K562 (cell line): ENCODE measurements at regions not wholly inside any gene's neighbourhood (a gene's known extent, or its start where the extent isn't known, plus 50 kb on each side); places are given as distances from the start of the nearest gene placed in this dataset.
A peak's percentile ranks its signal among the peaks of the same experiment; 100 is the strongest.

ENCODE experiments used
- ATAC-seq: fragments of 200-7000 bp; cut with Tn5 transposase; 3 replicates; pipeline ENCODE4 v1.9.1; 2020; ENCODE audit warnings: moderate library complexity
- BruUV-seq: library from RNA; stranded (reverse); fragments of 400-500 nt; replicated peaks from 2 replicates; lab custom pipeline; 2021; lab: Mats Ljungman, UMichigan
- CTCF ChIA-PET: fragments of 300-600 bp; formaldehyde crosslinking; extraction: SDS; loops from one replicate; lab custom pipeline; 2021; ENCODE audit warnings: low intra/inter-chr PET ratio; lab: Yijun Ruan, JAX
- POLR2A ChIA-PET: fragments of 300-600, 350-650 bp; sonication (Branson Sonifier 250); formaldehyde crosslinking; extraction: SDS; loops from one replicate; lab custom pipeline; 2021; ENCODE audit warnings: antibody characterized with exemption, inconsistent platforms; lab: Yijun Ruan, JAX
- DNase-seq, 4 experiments: peaks; one replicate each; pipeline versions ENCODE4 v3.0.0 to v3.0.0-alpha.2; 2011 to 2018; ENCODE audit warnings: low spot score in 3 of 4, mixed read lengths in 3 of 4; ENCODE audit errors: extremely low read depth in 1 of 4
- FAIRE-seq: peaks from 2 replicates; lab custom pipeline; 2011; peaks lifted over from hg19 to GRCh38; lab: Jason Lieb, UNC
- H2AFZ ChIP-seq: 2 replicates; pipeline ENCODE4 v1.6.0; 2011; ENCODE audit warnings: low read depth, low read length, control low read depth, inconsistent platforms
- H3K27ac ChIP-seq: fragments of 200-600 bp; 3 replicates; pipeline ENCODE4 v1.8.0; 2011; ENCODE audit warnings: low read depth, mild to moderate bottlenecking, control low read depth, inconsistent platforms, low read length, moderate library complexity, mixed read lengths; ENCODE audit errors: extremely low read depth
- H3K27me3 ChIP-seq, 2 experiments: fragments of 300-600 bp in 1 of 2; 2 replicates in 1 of 2; 3 replicates in 1 of 2; pipeline versions ENCODE4 v1.6.0 to v1.8.0; 2011; ENCODE audit warnings: inconsistent platforms in 2 of 2, low read length in 2 of 2, mild to moderate bottlenecking in 1 of 2, mixed read lengths in 1 of 2, moderate library complexity in 1 of 2; ENCODE audit not compliant: control insufficient read depth in 2 of 2, insufficient read depth in 2 of 2
- H3K36me3 ChIP-seq: fragments of 300-600 bp; 3 replicates; pipeline ENCODE4 v1.8.0; 2011; ENCODE audit warnings: mild to moderate bottlenecking, low read length, inconsistent platforms; ENCODE audit not compliant: control insufficient read depth, insufficient read depth
- H3K4me1 ChIP-seq, 2 experiments: fragments of 200-600 bp in 1 of 2; replicated peaks in 1 of 2; 2 replicates in 1 of 2; 3 replicates in 1 of 2; pipeline versions ENCODE4 v1.5.1 to v1.8.0; 2011; ENCODE audit warnings: inconsistent platforms in 2 of 2, low read length in 2 of 2, mild to moderate bottlenecking in 1 of 2, mixed read lengths in 1 of 2, moderate library complexity in 1 of 2; ENCODE audit not compliant: control insufficient read depth in 2 of 2, insufficient read depth in 2 of 2
- H3K4me2 ChIP-seq: 2 replicates; pipeline ENCODE4 v1.6.1; 2011; ENCODE audit warnings: low read length, control low read depth, inconsistent platforms, mixed read lengths; ENCODE audit not compliant: insufficient read depth
- H3K4me3 ChIP-seq: fragments of 200-600 bp; sonication (generic), shearing (Covaris generic); 2 replicates; pipeline ENCODE4 v1.5.1; 2016; ENCODE audit warnings: control low read depth, inconsistent platforms
- H3K79me2 ChIP-seq: fragments of 200-600 bp; 3 replicates; pipeline ENCODE4 v1.8.0; 2011; ENCODE audit warnings: low read length, inconsistent platforms; ENCODE audit not compliant: control insufficient read depth, insufficient read depth
- H3K9ac ChIP-seq, 2 experiments: 2 replicates each; pipeline versions ENCODE4 v1.6.0 to v1.6.1; 2011; ENCODE audit warnings: low read depth in 2 of 2, low read length in 2 of 2, control low read depth in 1 of 2, inconsistent platforms in 1 of 2, mild to moderate bottlenecking in 1 of 2, mixed read lengths in 1 of 2; ENCODE audit not compliant: insufficient read depth in 1 of 2
- H3K9me1 ChIP-seq: one replicate; pipeline ENCODE4 v1.6.0; 2011; ENCODE audit warnings: inconsistent platforms, mild to moderate bottlenecking, low read length, moderate library complexity; ENCODE audit not compliant: control insufficient read depth, insufficient read depth
- H3K9me3 ChIP-seq: replicated peaks from 2 replicates; pipeline ENCODE4 v1.5.1; 2011; ENCODE audit warnings: low read depth, low read length, inconsistent platforms; ENCODE audit not compliant: control insufficient read depth, insufficient read depth
- H4K20me1 ChIP-seq: replicated peaks from 2 replicates; pipeline ENCODE4 v1.6.1; 2011; ENCODE audit warnings: low read length, inconsistent platforms, mixed read lengths; ENCODE audit not compliant: control insufficient read depth, insufficient read depth
- CTBP1 ChIP-seq: fragments of 450-650 bp; IDR thresholded peaks from 2 replicates; pipeline ENCODE4 v1.6.1; 2016; ENCODE audit warnings: borderline replicate concordance
- GTF3C2 ChIP-seq: IDR thresholded peaks from 3 replicates; pipeline ENCODE4 v1.6.1; 2011; ENCODE audit warnings: borderline replicate concordance, mild to moderate bottlenecking, moderate library complexity; ENCODE audit not compliant: insufficient read length; ENCODE audit errors: extremely low read depth
- HCFC1 ChIP-seq: IDR thresholded peaks from 2 replicates; pipeline ENCODE4 v1.6.1; 2012; ENCODE audit warnings: low read depth, low read length, improper control_type of control experiment
- HMG20A ChIP-seq: fragments of 450-650 bp; formaldehyde crosslinking; conservative IDR thresholded peaks from 2 replicates; pipeline ENCODE4 v1.4.0; 2020; ENCODE audit warnings: mild to moderate bottlenecking, mixed read lengths
- HMGN3 ChIP-seq: IDR thresholded peaks from 2 replicates; pipeline ENCODE4 v1.6.1; 2011; ENCODE audit warnings: borderline replicate concordance, low read depth, mild to moderate bottlenecking, mixed read lengths, low read length; ENCODE audit not compliant: insufficient read length; ENCODE audit errors: extremely low read depth
- IFI16 ChIP-seq: fragments of 250-450 bp; sonication (Bioruptor Pico); IDR thresholded peaks from 2 replicates; pipeline ENCODE4 v2.1.2; 2022; ENCODE audit warnings: mild to moderate bottlenecking, inconsistent platforms
- NBN ChIP-seq: fragments of 450-650 bp; IDR thresholded peaks from 2 replicates; pipeline ENCODE4 v1.6.1; 2016; ENCODE audit warnings: low read depth, mild to moderate bottlenecking
- NCOA2 ChIP-seq, 2 experiments: fragments of 450-650 bp; IDR thresholded peaks; 2 replicates each; pipeline ENCODE4 v1.6.1; 2018; ENCODE audit warnings: mild to moderate bottlenecking in 2 of 2, moderate library complexity in 1 of 2; ENCODE audit not compliant: partially characterized antibody in 2 of 2
- NCOA6 ChIP-seq: fragments of 450-650 bp; IDR thresholded peaks from 2 replicates; pipeline ENCODE4 v1.6.1; 2017; ENCODE audit warnings: mild to moderate bottlenecking
- POLR2AphosphoS2 ChIP-seq: IDR thresholded peaks from 2 replicates; pipeline ENCODE4 v1.6.1; 2012; ENCODE audit warnings: low read length, improper control_type of control experiment
- SIX5 ChIP-seq, 2 experiments: IDR thresholded peaks; 2 replicates each; pipeline ENCODE4 v1.6.1; 2011; ENCODE audit warnings: low read length in 2 of 2, borderline replicate concordance in 1 of 2, low read depth in 1 of 2, mild to moderate bottlenecking in 1 of 2, moderate library complexity in 1 of 2; ENCODE audit not compliant: insufficient read depth in 1 of 2
- TCFL5 ChIP-seq: fragments of 250-450 bp; sonication (Bioruptor Pico); conservative IDR thresholded peaks from 2 replicates; pipeline ENCODE4 v1.6.1; 2021; ENCODE audit warnings: mild to moderate bottlenecking, moderate library complexity, matching md5 sums
- VEZF1 ChIP-seq: fragments of 200-800 bp; sonication (Bioruptor generic); IDR thresholded peaks from 2 replicates; pipeline ENCODE4 v1.6.1; 2017; ENCODE audit warnings: missing genetic modification characterization, missing compliant biosample characterization
- ZNF232 ChIP-seq: sonication (generic); formaldehyde crosslinking; IDR thresholded peaks from 2 replicates; pipeline ENCODE4 v1.8.0; 2022; ENCODE audit warnings: mild to moderate bottlenecking, missing genetic modification reagents
- ZNF668 ChIP-seq: fragments of 250-450 bp; sonication (Bioruptor Pico); IDR thresholded peaks from 2 replicates; pipeline ENCODE4 v1.8.0; 2022; ENCODE audit warnings: mild to moderate bottlenecking, inconsistent platforms
- ZNF717 ChIP-seq: fragments of 250-450 bp; sonication (Bioruptor Pico); IDR thresholded peaks from 2 replicates; pipeline ENCODE4 v1.5.0; 2021
- WGBS: fragments of 100-300 bp; shearing (Covaris generic); methylation state at CpG from one replicate; pipeline ENCODE4 v1.1.6; 2016; ENCODE audit warnings: low coverage, mixed read lengths; ENCODE audit not compliant: insufficient coverage; ENCODE audit errors: missing lambda C conversion rate; 5-methylcytosine and 5-hydroxymethylcytosine counted together
- in situ Hi-C: fragments of 300-500 bp; cut with MboI; formaldehyde crosslinking; loops from 4 replicates; pipeline ENCODE4 v1.15.0; 2018; ENCODE audit warnings: inconsistent platforms, mixed read lengths
- intact Hi-C: fragments of 100-400 bp; cut with micrococcal nuclease; formaldehyde crosslinking; loops from 2 replicates; pipeline ENCODE4 v1.14.2; 2022
- TF ChIP-seq, protein P1 (sequence below): fragments of 450-650 bp; formaldehyde crosslinking; IDR thresholded peaks from 2 replicates; pipeline ENCODE4 v1.4.0; 2022; ENCODE audit warnings: mild to moderate bottlenecking, moderate library complexity

DNA sequence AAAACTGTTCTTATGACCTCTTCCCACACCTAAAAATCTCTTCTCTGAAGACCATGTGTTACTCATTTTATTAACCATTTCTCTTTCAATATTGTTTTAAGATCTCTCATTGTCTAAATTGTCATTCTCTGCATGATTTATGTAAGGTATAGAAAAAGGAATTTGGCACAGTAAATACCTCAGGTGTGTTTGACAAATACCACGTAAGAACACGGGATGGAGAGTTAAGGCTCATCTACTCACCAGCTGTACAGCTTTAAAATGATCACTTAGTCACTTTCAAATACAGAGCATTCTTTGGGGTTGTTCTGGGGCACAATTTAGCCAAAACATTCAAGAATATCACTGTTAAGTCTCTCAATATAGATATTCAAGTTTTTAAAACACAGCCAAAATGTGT, 627.1 kb downstream of the MCTP2 start:
- FAIRE-seq (peak; percentile 72), ATAC-seq (peak; percentile 15; the same call in 2 of the 3 replicates), DNase-seq (no peak)
- in situ Hi-C loops (no loop called here), intact Hi-C loops (loop anchor here (5.0 to 10.0 kb wide), 4 partner anchors 54 to 316 kb away; no protein-coding TSS in a partner anchor)
- Histone ChIP-seq H3K4me2 (peak overlapping the region; percentile 88), H3K4me3 (peak overlapping the region; percentile 72), H3K27me3 (no peaks in the 10 kb centered on the region), H3K27ac (peak overlapping the region; percentile 92; the same call in 1 of the 3 replicates), H4K20me1 (no peaks in the 10 kb centered on the region), H3K4me1 (peaks cover 9 to 20% of the 10 kb centered on the region in 2 experiments; a peak in 4 of 5 replicates), H3K79me2 (peaks cover 85% of the 10 kb centered on the region), H3K9me1 (no peaks in the 10 kb centered on the region), H3K36me3 (peaks cover 5% of the 10 kb centered on the region), H3K9ac (peak overlapping the region in 1 of 2 experiments; percentile 78; a peak in 2 of 4 replicates), H3K9me3 (no peaks in the 10 kb centered on the region), H2AFZ (peak overlapping the region; percentile 4; the same call in 1 of the 2 replicates)
- 2% methylated on average over 2 of the region's 2 CpGs for WGBS
- no TSS peak for BruUV-seq
- ChIA-PET CTCF (no interaction called here), POLR2A (interaction anchor here (0.6 to 2.0 kb wide), 2 partner anchors 14 to 1248 kb away, joined by 3 to 8 read pairs; no protein-coding TSS in a partner anchor)
- TF ChIP-seq POLR2AphosphoS2 (no peak), GTF3C2 (no peak), SIX5 (IDR thresholded peaks at IDR 0.05; ENCODE audit: borderline replicate concordance in 1 of 2, insufficient read depth in 1 of 2, low read depth in 1 of 2, low read length in 2 of 2) (no peak), TCFL5 (CRISPR knock-in tag) (no peak), HMGN3 (no peak), ZNF232 (no peak), NCOA2 (IDR thresholded peaks at IDR 0.05; ENCODE audit: partially characterized antibody in 2 of 2) (peak in 1 of 2 experiments; percentile 38), ZNF717 (CRISPR knock-in tag) (no peak), VEZF1 (CRISPR knock-in tag) (no peak), NBN (no peak), ZNF668 (CRISPR knock-in tag) (no peak), CTBP1 (peak; percentile 19; the same call in 1 of the 2 replicates), HCFC1 (no peak), IFI16 (CRISPR knock-in tag) (no peak), HMG20A (no peak), NCOA6 (no peak)
- TF ChIP-seq, protein P1, sequence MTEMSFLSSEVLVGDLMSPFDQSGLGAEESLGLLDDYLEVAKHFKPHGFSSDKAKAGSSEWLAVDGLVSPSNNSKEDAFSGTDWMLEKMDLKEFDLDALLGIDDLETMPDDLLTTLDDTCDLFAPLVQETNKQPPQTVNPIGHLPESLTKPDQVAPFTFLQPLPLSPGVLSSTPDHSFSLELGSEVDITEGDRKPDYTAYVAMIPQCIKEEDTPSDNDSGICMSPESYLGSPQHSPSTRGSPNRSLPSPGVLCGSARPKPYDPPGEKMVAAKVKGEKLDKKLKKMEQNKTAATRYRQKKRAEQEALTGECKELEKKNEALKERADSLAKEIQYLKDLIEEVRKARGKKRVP: no peak
